ENCODE measurements at regions not wholly inside any gene's neighbourhood (a gene's known extent, or its start where the extent isn't known, plus 50 kb on each side); places are given as distances from the start of the nearest gene placed in this dataset.

- no peak for TF ChIP-seq CTCF (conservative IDR thresholded peaks at IDR 0.05)
- TF ChIP-seq ZFX (IDR thresholded peaks at IDR 0.05) = no peak
Observed at GRCh38 chr14:98304574-98304973, 967.4 kb downstream of the BCL11B start.
